Neutrophil (primary cell): ENCODE measurements at regions not wholly inside any gene's neighbourhood (a gene's known extent, or its start where the extent isn't known, plus 50 kb on each side); places are given as distances from the start of the nearest gene placed in this dataset.

Source experiments
- H3K27ac ChIP-seq: fragments of 200-600 bp; sonication (generic); 2 replicates; pipeline ENCODE4 v1.5.1; 2016; ENCODE audit warnings: mild to moderate bottlenecking, moderate library complexity
- H3K27me3 ChIP-seq: fragments of 200-600 bp; sonication (generic); 2 replicates; pipeline ENCODE4 v1.6.0; 2016; ENCODE audit warnings: mild to moderate bottlenecking
- H3K36me3 ChIP-seq: fragments of 200-600 bp; sonication (generic); 2 replicates; pipeline ENCODE4 v1.5.1; 2017
- H3K4me1 ChIP-seq, 2 experiments: fragments of 200-600 bp in 1 of 2; sonication (generic) in 1 of 2; 1 replicate in 1 of 2; 2 replicates in 1 of 2; pipeline versions ENCODE4 v1.5.1 to v1.6.1; 2013 to 2016; ENCODE audit warnings: low read depth in 1 of 2, low read length in 1 of 2, mild to moderate bottlenecking in 1 of 2, moderate library complexity in 1 of 2; ENCODE audit not compliant: control insufficient read depth in 1 of 2, insufficient read depth in 1 of 2
- H3K4me3 ChIP-seq, 2 experiments: fragments of 200-600 bp in 1 of 2; sonication (generic) in 1 of 2; 1 replicate in 1 of 2; 2 replicates in 1 of 2; pipeline ENCODE4 v1.5.1; 2013 to 2016; ENCODE audit warnings: low read depth in 1 of 2, low read length in 1 of 2, mild to moderate bottlenecking in 1 of 2, moderate library complexity in 1 of 2
- H3K9me3 ChIP-seq: fragments of 200-600 bp; sonication (generic); 2 replicates; pipeline ENCODE4 v1.5.1; 2016
- CTCF ChIP-seq: fragments of 200-600 bp; sonication (generic); IDR thresholded peaks from 2 replicates; pipeline ENCODE4 v1.5.1; 2016; ENCODE audit warnings: antibody characterized with exemption

- Histone ChIP-seq H3K36me3 (no peaks in the 10 kb centered on the region), H3K27me3 (no peaks in the 10 kb centered on the region), H3K4me3 (no peak overlapping the region), H3K4me1 (no peaks in the 10 kb centered on the region), H3K27ac (no peak overlapping the region), H3K9me3 (no peaks in the 10 kb centered on the region)
- no peak for TF ChIP-seq CTCF
Measured at GRCh38 chr13:80436571-80437169, 95.7 kb upstream of the SPRY2 start.

GRCh38 chr13:80430561-80430960 lies 89.6 kb upstream of the SPRY2 start:
- TF ChIP-seq CTCF, result no peak
- H3K4me3 ChIP-seq, result no peak overlapping the region
- no peaks in the 10 kb centered on the region for H3K27me3 ChIP-seq
- H3K9me3 ChIP-seq, result no peaks in the 10 kb centered on the region
- H3K27ac ChIP-seq, result no peak overlapping the region
- H3K36me3 ChIP-seq, result no peaks in the 10 kb centered on the region
- no peaks in the 10 kb centered on the region for H3K4me1 ChIP-seq

GRCh38 chr13:80428349-80429096 lies 87.6 kb upstream of the SPRY2 start:
- H3K27me3 ChIP-seq, result no peaks in the 10 kb centered on the region
- no peak for TF ChIP-seq CTCF

GRCh38 chr13:80419416-80419815 lies 78.5 kb upstream of the SPRY2 start:
- H3K9me3 ChIP-seq, result no peaks in the 10 kb centered on the region
- no peaks in the 10 kb centered on the region for H3K36me3 ChIP-seq
- H3K4me1 ChIP-seq, result no peaks in the 10 kb centered on the region
- H3K27me3 ChIP-seq, result no peaks in the 10 kb centered on the region
- no peak overlapping the region for H3K4me3 ChIP-seq
- TF ChIP-seq CTCF, result no peak
- H3K27ac ChIP-seq, result no peak overlapping the region

More at GRCh38 chr13:80428349-80429096, 87.6 kb upstream of the SPRY2 start:
- H3K27ac ChIP-seq, result no peak overlapping the region
- H3K36me3 ChIP-seq, result no peaks in the 10 kb centered on the region
- no peak overlapping the region for H3K4me3 ChIP-seq
- H3K4me1 ChIP-seq, result no peaks in the 10 kb centered on the region
- H3K9me3 ChIP-seq, result no peaks in the 10 kb centered on the region

GRCh38 chr13:80413611-80414010 lies 72.7 kb upstream of the SPRY2 start:
- Histone ChIP-seq H3K27ac (no peak overlapping the region), H3K36me3 (no peaks in the 10 kb centered on the region), H3K4me1 (no peaks in the 10 kb centered on the region), H3K27me3 (no peaks in the 10 kb centered on the region), H3K9me3 (no peaks in the 10 kb centered on the region), H3K4me3 (no peak overlapping the region)
- TF ChIP-seq CTCF, result no peak
